ENCODE measurements at regions not wholly inside any gene's neighbourhood (a gene's known extent, or its start where the extent isn't known, plus 50 kb on each side); places are given as distances from the start of the nearest gene placed in this dataset.

- TF ChIP-seq YY1 (IDR thresholded peaks at IDR 0.05; ENCODE audit: low read depth), result no peak
These were observed 903.4 kb upstream of the SLC10A2 start for GRCh38 chr13:103969520-103970050.

GRCh38 chr13:103965506-103966243 lies 899.5 kb upstream of the SLC10A2 start:
- no peak for TF ChIP-seq NFIC (IDR thresholded peaks at IDR 0.05)
- TF ChIP-seq TAF1 (IDR thresholded peaks at IDR 0.05; ENCODE audit: low read depth), result no peak
- TF ChIP-seq ZBTB7A (IDR thresholded peaks at IDR 0.05; ENCODE audit: low read depth), result no peak

- TF ChIP-seq ZBTB7A (IDR thresholded peaks at IDR 0.05; ENCODE audit: low read depth) (no peak), EGR1 (IDR thresholded peaks at IDR 0.05) (no peak), TCF12 (IDR thresholded peaks at IDR 0.05; ENCODE audit: low read depth) (no peak), FOXM1 (IDR thresholded peaks at IDR 0.05; ENCODE audit: borderline replicate concordance, low read depth) (no peak), REST (IDR thresholded peaks at IDR 0.05; ENCODE audit: low read depth) (no peak), EP300 (IDR thresholded peaks at IDR 0.05; ENCODE audit: borderline replicate concordance) (no peak), TEAD4 (IDR thresholded peaks at IDR 0.05) (no peak), NFIC (IDR thresholded peaks at IDR 0.05) (no peak), USF1 (IDR thresholded peaks at IDR 0.05) (no peak), CEBPB (IDR thresholded peaks at IDR 0.05) (no peak), YY1 (IDR thresholded peaks at IDR 0.05; ENCODE audit: low read depth) (no peak), RAD21 (IDR thresholded peaks at IDR 0.05; ENCODE audit: low read depth) (no peak), MAX (IDR thresholded peaks at IDR 0.05) (no peak), CREB1 (IDR thresholded peaks at IDR 0.05; ENCODE audit: low read depth) (no peak), TAF1 (IDR thresholded peaks at IDR 0.05; ENCODE audit: low read depth) (no peak)
These were observed 895.6 kb upstream of the SLC10A2 start for GRCh38 chr13:103961784-103962183.

- TF ChIP-seq RAD21 (IDR thresholded peaks at IDR 0.05; ENCODE audit: low read depth) (no peak), CEBPB (IDR thresholded peaks at IDR 0.05) (peak; percentile 65), TCF12 (IDR thresholded peaks at IDR 0.05; ENCODE audit: low read depth) (no peak)
These were observed 894.9 kb upstream of the SLC10A2 start for GRCh38 chr13:103961129-103961528.

GRCh38 chr13:103960001-103960400 lies 893.8 kb upstream of the SLC10A2 start:
- no peak for TF ChIP-seq MAX (IDR thresholded peaks at IDR 0.05)
- TF ChIP-seq FOXM1 (IDR thresholded peaks at IDR 0.05; ENCODE audit: borderline replicate concordance, low read depth), result no peak
- TF ChIP-seq TAF1 (IDR thresholded peaks at IDR 0.05; ENCODE audit: low read depth), result no peak
- TF ChIP-seq NFIC (IDR thresholded peaks at IDR 0.05), result no peak
- no peak for TF ChIP-seq YY1 (IDR thresholded peaks at IDR 0.05; ENCODE audit: low read depth)
- no peak for TF ChIP-seq CEBPB (IDR thresholded peaks at IDR 0.05)
- TF ChIP-seq EGR1 (IDR thresholded peaks at IDR 0.05), result no peak
- TF ChIP-seq ZBTB7A (IDR thresholded peaks at IDR 0.05; ENCODE audit: low read depth), result no peak
- TF ChIP-seq USF1 (IDR thresholded peaks at IDR 0.05), result no peak
- no peak for TF ChIP-seq TEAD4 (IDR thresholded peaks at IDR 0.05)
- no peak for TF ChIP-seq EP300 (IDR thresholded peaks at IDR 0.05; ENCODE audit: borderline replicate concordance)
- no peak for TF ChIP-seq CREB1 (IDR thresholded peaks at IDR 0.05; ENCODE audit: low read depth)
- TF ChIP-seq TCF12 (IDR thresholded peaks at IDR 0.05; ENCODE audit: low read depth), result no peak
- no peak for TF ChIP-seq REST (IDR thresholded peaks at IDR 0.05; ENCODE audit: low read depth)
- TF ChIP-seq RAD21 (IDR thresholded peaks at IDR 0.05; ENCODE audit: low read depth), result no peak

- TF ChIP-seq REST (IDR thresholded peaks at IDR 0.05; ENCODE audit: low read depth), result no peak
- no peak for TF ChIP-seq TAF1 (IDR thresholded peaks at IDR 0.05; ENCODE audit: low read depth)
- TF ChIP-seq EP300 (IDR thresholded peaks at IDR 0.05; ENCODE audit: borderline replicate concordance), result no peak
- no peak for TF ChIP-seq NFIC (IDR thresholded peaks at IDR 0.05)
- no peak for TF ChIP-seq TCF12 (IDR thresholded peaks at IDR 0.05; ENCODE audit: low read depth)
- TF ChIP-seq CEBPB (IDR thresholded peaks at IDR 0.05), result no peak
- no peak for TF ChIP-seq CREB1 (IDR thresholded peaks at IDR 0.05; ENCODE audit: low read depth)
These were observed 892.5 kb upstream of the SLC10A2 start for GRCh38 chr13:103958691-103959090.
